Esophagus squamous epithelium (tissue), 5 donors: ENCODE measurements at regions not wholly inside any gene's neighbourhood (a gene's known extent, or its start where the extent isn't known, plus 50 kb on each side); places are given as distances from the start of the nearest gene placed in this dataset.

Experiments used
- DNase-seq: peaks from one replicate; lab custom pipeline; 2025; lab: John Stamatoyannopoulos, UW
- H3K27ac ChIP-seq, 4 donors: fragments of 200-600 bp; sonication (generic); one replicate each; pipeline ENCODE4 v1.5.1; 2016 to 2019; ENCODE audit warnings: mild to moderate bottlenecking in 1 of 4
- H3K27me3 ChIP-seq, 4 donors: fragments of 200-600 bp; sonication (generic); 1 replicate in 3 of 4; 2 replicates in 1 of 4; pipeline versions ENCODE4 v1.5.1 to v1.6.0; 2017 to 2021; ENCODE audit warnings: antibody characterized with exemption in 1 of 4
- H3K36me3 ChIP-seq, 3 donors: fragments of 200-600 bp; sonication (generic); one replicate each; pipeline ENCODE4 v1.5.1; 2016 to 2019
- H3K4me1 ChIP-seq, 3 donors: fragments of 200-600 bp; sonication (generic); one replicate each; pipeline ENCODE4 v1.5.1; 2017 to 2019
- H3K4me3 ChIP-seq, 4 donors: fragments of 200-600 bp; sonication (generic); 1 replicate in 3 of 4; 2 replicates in 1 of 4; pipeline ENCODE4 v1.5.1; 2016 to 2019; ENCODE audit warnings: mild to moderate bottlenecking in 2 of 4, moderate library complexity in 1 of 4
- H3K9me3 ChIP-seq, 3 donors: fragments of 200-600 bp; sonication (generic); one replicate each; pipeline ENCODE4 v1.5.1; 2016 to 2019
- POLR2A ChIP-seq, 4 donors: fragments of 450-650 bp; IDR thresholded peaks; one replicate each; pipeline ENCODE4 v1.6.1; 2017; ENCODE audit warnings: antibody characterized with exemption in 4 of 4, mild to moderate bottlenecking in 4 of 4, moderate library complexity in 3 of 4
- WGBS, 2 donors: methylation state at CpG; one replicate each; pipeline ENCODE4 v1.1.5; 2018; 5-methylcytosine and 5-hydroxymethylcytosine counted together
- intact Hi-C: fragments of 100-400 bp; cut with DNase I; formaldehyde crosslinking; loops from one replicate; pipeline ENCODE4 v1.15.0; 2022
- TF ChIP-seq, protein P1 (sequence below), 6 experiments: fragments of 450-650 bp in 4 of 6; fragments of 200-600 bp in 2 of 6; sonication (generic) in 2 of 6; IDR thresholded peaks; one replicate each; pipeline ENCODE4 v1.5.1; 2016 to 2019; ENCODE audit warnings: antibody characterized with exemption in 6 of 6, mild to moderate bottlenecking in 4 of 6, moderate library complexity in 4 of 6
- donor health status: DM: yes; HTN: yes; CAD: no.

DNA sequence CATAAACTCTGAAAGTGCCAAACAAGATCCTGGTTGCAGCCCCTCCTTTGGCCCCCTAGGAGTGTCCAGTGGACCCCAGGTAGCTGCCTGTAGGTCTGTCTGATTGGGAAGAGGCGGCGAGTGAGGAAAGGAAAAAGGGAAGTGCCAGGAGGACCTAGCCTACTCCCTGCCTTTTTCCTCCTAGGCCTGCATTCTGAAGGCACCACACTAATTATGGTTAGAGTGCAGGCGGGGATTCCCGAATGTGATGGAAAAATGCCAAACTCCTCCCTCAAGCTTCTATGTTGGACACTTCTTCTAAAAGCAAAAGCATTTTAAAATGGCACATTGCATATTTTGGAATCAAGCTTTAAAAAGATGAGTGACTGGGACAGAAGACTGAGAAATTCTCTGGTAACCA is 83.2 kb upstream of the SMIM15 start:
- TF ChIP-seq, protein P1, sequence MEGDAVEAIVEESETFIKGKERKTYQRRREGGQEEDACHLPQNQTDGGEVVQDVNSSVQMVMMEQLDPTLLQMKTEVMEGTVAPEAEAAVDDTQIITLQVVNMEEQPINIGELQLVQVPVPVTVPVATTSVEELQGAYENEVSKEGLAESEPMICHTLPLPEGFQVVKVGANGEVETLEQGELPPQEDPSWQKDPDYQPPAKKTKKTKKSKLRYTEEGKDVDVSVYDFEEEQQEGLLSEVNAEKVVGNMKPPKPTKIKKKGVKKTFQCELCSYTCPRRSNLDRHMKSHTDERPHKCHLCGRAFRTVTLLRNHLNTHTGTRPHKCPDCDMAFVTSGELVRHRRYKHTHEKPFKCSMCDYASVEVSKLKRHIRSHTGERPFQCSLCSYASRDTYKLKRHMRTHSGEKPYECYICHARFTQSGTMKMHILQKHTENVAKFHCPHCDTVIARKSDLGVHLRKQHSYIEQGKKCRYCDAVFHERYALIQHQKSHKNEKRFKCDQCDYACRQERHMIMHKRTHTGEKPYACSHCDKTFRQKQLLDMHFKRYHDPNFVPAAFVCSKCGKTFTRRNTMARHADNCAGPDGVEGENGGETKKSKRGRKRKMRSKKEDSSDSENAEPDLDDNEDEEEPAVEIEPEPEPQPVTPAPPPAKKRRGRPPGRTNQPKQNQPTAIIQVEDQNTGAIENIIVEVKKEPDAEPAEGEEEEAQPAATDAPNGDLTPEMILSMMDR (IDR thresholded peaks at IDR 0.05): no peak
- TF ChIP-seq POLR2A (IDR thresholded peaks at IDR 0.05): no peak
- Histone ChIP-seq H3K36me3 (no peaks in the 10 kb centered on the region), H3K27ac (peak overlapping the region in 2 of 4 donors; percentile 10 to 44), H3K4me3 (no peak overlapping the region), H3K9me3 (no peaks in the 10 kb centered on the region), H3K27me3 (no peaks in the 10 kb centered on the region), H3K4me1 (peaks cover 0 to 14% (median 8%) of the 10 kb centered on the region in 3 donors)
- no peak for DNase-seq
- 27 to 29% methylated on average over 2 to 4 of the region's 4 CpGs for WGBS, 2 donors
- intact Hi-C loops: no loop called here

GRCh38 chr5:61245936-61246335 is 83.7 kb upstream of the SMIM15 start:
- Histone ChIP-seq H3K27ac (peak overlapping the region in 2 of 4 donors; percentile 10 to 44), H3K9me3 (no peaks in the 10 kb centered on the region), H3K4me1 (peaks cover 0 to 14% (median 8%) of the 10 kb centered on the region in 3 donors), H3K36me3 (no peaks in the 10 kb centered on the region), H3K27me3 (no peaks in the 10 kb centered on the region), H3K4me3 (no peak overlapping the region)
- no peak for TF ChIP-seq POLR2A (IDR thresholded peaks at IDR 0.05)
- TF ChIP-seq, protein P1 (IDR thresholded peaks at IDR 0.05): no peak
- no peak for DNase-seq
- intact Hi-C loops: no loop called here
- 29 to 54% methylated on average over 9 of the region's 9 CpGs for WGBS, 2 donors

DNA sequence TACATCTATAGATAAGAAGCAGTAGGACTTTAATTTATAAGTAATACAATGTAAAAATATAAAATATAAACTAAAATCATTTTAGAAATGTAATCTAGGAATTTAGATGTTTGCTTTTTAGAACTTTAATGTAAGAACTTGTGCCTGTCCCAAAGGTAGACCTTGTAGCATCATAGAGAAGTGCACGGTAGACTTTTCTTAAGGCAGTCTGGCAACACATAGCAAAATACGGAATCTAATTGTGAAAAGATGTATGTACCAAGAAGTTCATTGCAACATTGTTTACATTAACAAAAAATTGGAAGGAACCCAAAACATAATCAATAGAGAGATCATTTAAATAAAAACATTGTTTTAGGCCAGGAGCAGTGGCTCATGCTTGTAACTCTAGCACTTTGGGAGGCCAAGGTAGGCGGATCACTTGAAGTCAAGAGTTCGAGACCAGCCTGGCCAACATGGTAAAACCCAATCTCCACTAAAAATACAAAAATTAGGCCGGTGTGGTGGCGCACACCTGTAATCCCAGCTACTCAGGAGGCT is 84.6 kb upstream of the SMIM15 start:
- WGBS, 2 donors: 86 to 88% methylated on average over 6 of the region's 6 CpGs
- H3K4me3 ChIP-seq: no peak overlapping the region
- no peak overlapping the region for H3K27ac ChIP-seq
- H3K36me3 ChIP-seq: no peaks in the 10 kb centered on the region
- no peak for DNase-seq
- TF ChIP-seq, protein P1 (IDR thresholded peaks at IDR 0.05): no peak
- TF ChIP-seq POLR2A (IDR thresholded peaks at IDR 0.05): no peak
- no peaks in the 10 kb centered on the region for H3K27me3 ChIP-seq
- no peaks in the 10 kb centered on the region for H3K9me3 ChIP-seq
- intact Hi-C loops: no loop called here
- H3K4me1 ChIP-seq: peaks cover 0 to 14% (median 8%) of the 10 kb centered on the region in 3 donors

DNA sequence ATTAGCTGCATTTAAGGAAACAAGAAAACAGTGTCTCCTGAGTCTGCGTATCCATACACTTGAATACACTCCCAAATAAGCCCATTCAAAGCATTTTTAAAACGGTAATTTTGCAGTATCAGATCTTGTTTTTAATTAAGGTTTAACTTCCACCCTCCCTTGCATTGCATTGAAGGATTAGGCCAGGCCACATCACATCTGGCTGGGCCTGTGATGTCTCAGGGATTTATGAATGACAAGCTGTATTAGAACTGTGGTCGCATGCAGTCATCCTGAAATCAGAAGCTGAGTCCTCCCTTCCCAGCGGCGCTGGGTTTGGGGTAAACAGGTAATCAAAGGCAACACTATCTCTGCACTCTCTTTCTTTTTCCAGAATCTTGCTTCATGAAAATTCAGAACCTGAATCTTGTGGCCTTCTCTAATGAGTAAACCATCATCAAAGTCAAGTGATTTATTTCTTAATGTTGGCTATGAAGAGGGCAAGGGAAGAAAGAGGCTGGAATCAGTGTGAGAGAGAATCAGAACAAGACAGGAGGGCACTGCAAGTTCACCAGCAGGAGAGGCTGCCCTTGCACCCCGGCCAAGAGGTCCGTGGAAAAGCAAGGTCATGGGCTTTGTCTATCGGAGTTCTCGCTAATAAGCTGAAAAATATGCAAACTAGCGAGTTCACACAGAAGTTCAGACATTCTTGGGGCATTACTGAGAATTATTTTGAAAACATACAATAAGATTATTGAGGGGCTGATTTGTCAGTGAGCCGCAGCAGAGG is 80.0 kb upstream of the ZSWIM6 start:
- no peak for TF ChIP-seq POLR2A (IDR thresholded peaks at IDR 0.05)
- TF ChIP-seq, protein P1 (IDR thresholded peaks at IDR 0.05): no peak
- 82% methylated on average over 11 of the region's 11 CpGs for WGBS, 2 donors
- no peak overlapping the region for H3K27ac ChIP-seq
- H3K36me3 ChIP-seq: no peaks in the 10 kb centered on the region
- H3K27me3 ChIP-seq: no peaks in the 10 kb centered on the region
- H3K9me3 ChIP-seq: no peaks in the 10 kb centered on the region
- intact Hi-C loops: no loop called here
- DNase-seq: no peak
- H3K4me1 ChIP-seq: peaks cover 0 to 18% (median 4%) of the 10 kb centered on the region in 3 donors
- H3K4me3 ChIP-seq: no peak overlapping the region

GRCh38 chr5:61252643-61252925 is 79.5 kb upstream of the ZSWIM6 start:
- no peaks in the 10 kb centered on the region for H3K27me3 ChIP-seq
- H3K4me3 ChIP-seq: no peak overlapping the region
- H3K4me1 ChIP-seq: peaks cover 0 to 18% (median 4%) of the 10 kb centered on the region in 3 donors
- WGBS, 2 donors: 80 to 87% methylated on average over 5 to 7 of the region's 7 CpGs
- no peaks in the 10 kb centered on the region for H3K9me3 ChIP-seq
- intact Hi-C loops: no loop called here
- no peaks in the 10 kb centered on the region for H3K36me3 ChIP-seq
- DNase-seq: no peak
- no peak for TF ChIP-seq POLR2A (IDR thresholded peaks at IDR 0.05)
- TF ChIP-seq, protein P1 (IDR thresholded peaks at IDR 0.05): no peak
- H3K27ac ChIP-seq: no peak overlapping the region
